HL-60/S4 (cell line): ENCODE measurements at regions not wholly inside any gene's neighbourhood (a gene's known extent, or its start where the extent isn't known, plus 50 kb on each side); places are given as distances from the start of the nearest gene placed in this dataset.

Source experiments
- in situ Hi-C: fragments of 300-500 bp; cut with MboI; formaldehyde crosslinking; loops from 2 replicates; pipeline ENCODE4 v1.14.3; 2022; ENCODE audit warnings: low sequenced_read_pairs

DNA sequence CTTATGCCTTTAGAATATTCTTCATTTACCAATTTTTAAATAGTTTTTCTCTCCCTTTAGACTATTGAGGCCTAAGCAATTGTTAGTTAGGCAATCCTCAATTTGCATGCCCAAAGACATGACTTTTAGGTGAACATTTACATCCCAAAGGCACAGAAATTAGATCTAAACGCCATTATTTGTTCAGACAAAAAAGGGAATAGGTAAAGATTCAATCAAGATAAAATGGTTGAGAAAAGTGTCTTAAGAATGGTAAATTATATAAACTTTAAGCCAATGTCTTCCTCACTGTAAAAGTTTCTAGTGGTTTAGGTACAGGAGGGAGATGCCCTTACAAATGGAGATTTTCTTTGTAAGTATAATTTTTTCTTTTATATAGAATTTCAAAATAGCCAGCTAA, 50.2 kb upstream of the MME start:
- in situ Hi-C loops: no loop called here

DNA sequence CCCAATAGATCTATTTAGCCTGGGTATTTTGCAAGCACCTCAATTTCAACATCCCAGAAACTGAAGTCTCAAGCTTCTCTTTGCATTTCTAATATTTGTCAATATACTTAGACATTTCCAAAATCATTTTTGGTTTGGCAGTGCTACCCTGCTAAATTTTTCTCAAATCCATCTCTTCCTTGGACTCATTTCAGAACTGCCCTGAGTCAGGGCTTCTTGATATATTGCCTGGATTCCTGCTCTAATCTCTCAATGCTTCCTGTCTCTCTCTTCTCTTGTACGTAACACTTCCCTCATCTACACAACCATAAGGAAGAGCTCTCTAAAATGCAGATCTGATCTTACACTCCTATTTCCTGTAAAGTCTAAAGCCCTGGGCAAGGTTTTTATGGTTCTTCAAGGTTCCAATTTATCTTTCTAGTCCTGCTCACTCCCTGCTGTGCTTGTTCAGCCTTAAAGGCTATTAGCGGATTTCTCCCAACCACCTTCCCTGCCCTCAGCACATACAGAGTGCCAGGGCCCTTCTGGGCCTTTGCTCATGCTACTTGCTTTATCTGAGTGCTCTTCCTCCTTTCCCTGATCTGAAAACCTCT, 53.0 kb upstream of the MME start:
- in situ Hi-C loops: no loop called here

DNA sequence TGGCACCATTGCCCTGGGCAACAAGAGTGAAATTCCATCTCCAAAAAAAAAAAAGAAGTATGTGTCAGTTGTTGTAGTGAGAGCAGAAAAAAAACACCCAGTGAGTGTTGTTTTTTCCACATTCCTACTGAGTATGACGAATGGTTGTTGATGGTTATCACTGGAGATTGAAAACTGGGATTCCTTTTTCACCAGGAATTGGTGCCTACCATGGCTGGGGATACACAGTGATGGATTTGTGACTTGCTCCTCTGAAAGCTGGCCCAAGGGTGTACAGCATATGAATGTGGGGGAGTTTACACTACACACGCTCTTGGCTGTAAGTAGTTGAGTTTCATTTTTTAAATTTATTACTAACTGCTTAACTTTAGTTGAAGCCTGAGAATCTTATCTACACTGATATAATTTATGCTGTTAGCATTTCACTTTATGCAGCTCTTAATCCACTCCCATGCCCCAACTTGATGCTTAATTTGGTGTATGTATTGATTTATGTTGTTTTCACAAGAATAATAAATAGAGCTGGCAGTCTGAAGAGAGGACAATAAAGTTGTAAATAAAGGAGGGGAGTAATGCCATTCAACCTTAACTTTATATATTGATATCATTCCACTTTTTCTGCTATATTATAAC, 56.0 kb upstream of the MME start:
- in situ Hi-C loops: no loop called here

- in situ Hi-C loops: no loop called here
Measured at GRCh38 chr3:155022896-155023295, 57.2 kb upstream of the MME start.

- in situ Hi-C loops: no loop called here
Measured at GRCh38 chr3:155019575-155019974, 60.5 kb upstream of the MME start.

GRCh38 chr3:155018621-155019330, 61.3 kb upstream of the MME start:
- in situ Hi-C loops: no loop called here

GRCh38 chr3:155015776-155016436, 64.2 kb upstream of the MME start:
- in situ Hi-C loops: no loop called here

- in situ Hi-C loops: no loop called here
Measured at GRCh38 chr3:155014953-155015352, 65.2 kb upstream of the MME start.

DNA sequence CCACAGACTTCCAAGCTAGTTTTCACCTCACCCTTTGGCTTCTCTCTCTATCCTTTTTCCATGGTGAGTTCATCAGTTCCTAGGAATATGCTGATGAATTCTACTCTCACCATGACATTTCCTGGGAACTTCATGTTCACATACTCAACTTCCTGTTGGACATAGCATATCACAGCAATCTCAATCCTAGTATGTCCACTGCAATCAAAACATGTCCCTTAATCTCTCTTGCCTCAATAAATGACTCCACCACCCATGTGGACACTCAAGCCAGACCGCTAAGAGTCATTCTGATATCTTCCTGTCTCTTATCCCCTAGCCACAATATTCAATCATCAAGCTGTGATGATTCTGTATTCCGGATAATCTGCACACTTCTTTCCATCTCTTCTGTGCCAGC, 66.7 kb upstream of the MME start:
- in situ Hi-C loops: no loop called here

- in situ Hi-C loops: no loop called here
Measured at GRCh38 chr3:155012584-155012983, 67.5 kb upstream of the MME start.

GRCh38 chr3:155010416-155010815, 69.7 kb upstream of the MME start:
- in situ Hi-C loops: no loop called here

- in situ Hi-C loops: no loop called here
Measured at GRCh38 chr3:155009217-155009616, 70.9 kb upstream of the MME start.

DNA sequence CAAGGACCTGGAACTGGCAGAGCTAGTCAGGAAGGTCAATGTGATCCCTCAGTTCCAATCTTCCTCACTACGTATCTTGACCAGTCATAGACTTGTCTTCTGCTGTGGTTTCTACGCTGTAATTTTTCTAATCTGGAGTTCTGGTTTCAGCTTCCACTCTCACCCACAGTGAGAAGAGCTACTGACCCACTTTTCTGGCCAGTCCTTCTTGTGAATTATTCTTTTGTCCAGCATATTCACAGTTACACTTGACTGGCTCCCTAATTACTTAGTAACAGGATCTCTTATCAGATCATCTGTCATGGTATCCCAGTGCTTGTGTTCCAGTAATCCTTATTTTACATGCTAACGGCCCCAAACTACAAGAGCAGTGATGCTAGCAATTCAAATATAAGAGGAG, 72.4 kb upstream of the MME start:
- in situ Hi-C loops: no loop called here

DNA sequence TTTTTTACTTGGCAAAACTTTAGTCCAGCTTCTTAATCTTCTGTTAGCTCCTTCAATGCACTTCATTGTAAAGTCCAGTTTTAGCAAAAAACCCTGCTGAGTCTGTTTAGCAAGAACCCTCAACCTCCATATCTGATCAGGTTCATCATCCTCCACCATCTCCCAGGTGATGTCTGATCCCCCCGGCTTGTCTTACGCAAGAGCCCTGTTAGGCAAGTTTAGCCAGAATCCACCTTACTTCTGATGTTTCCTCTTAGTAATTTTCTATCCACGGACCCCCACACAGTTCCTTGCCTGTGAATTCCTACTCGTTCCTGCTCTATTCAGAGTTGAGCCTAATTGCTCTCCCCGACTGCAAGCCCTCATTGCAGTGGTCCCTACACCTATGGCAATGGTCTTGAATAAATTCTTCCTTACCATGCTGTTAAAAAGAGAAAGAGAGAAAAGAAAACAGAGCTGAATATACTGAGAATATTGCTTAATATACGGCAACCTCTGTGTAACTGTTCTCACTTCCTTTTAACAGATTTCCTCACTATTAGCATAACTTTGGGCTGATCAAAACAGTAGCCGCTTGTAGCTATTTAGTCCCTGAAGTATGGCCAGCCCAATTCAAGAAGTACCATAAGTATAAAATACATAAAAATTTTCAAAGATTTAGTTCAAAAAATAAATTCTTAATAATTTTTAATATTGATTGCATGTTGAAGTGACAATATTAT, 78.7 kb upstream of the MME start:
- in situ Hi-C loops: no loop called here

DNA sequence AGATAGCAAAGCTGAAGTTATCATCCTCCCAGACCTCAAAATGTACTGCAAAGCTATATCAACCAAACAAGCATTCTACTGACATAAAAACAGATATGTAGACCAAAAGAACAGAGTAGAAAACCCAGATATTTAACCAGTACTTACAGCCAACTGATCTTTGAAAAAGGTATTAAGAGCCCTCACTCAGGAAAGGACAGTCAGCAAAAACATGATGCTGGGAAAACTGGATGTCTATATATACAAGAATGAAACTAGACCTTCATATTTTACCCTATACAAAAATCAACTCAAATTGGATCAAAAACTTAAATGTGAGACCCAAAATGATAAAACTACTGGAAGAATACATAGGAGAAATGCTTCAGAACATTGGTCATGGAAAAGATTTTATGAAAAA, 87.5 kb upstream of the MME start:
- in situ Hi-C loops: no loop called here

DNA sequence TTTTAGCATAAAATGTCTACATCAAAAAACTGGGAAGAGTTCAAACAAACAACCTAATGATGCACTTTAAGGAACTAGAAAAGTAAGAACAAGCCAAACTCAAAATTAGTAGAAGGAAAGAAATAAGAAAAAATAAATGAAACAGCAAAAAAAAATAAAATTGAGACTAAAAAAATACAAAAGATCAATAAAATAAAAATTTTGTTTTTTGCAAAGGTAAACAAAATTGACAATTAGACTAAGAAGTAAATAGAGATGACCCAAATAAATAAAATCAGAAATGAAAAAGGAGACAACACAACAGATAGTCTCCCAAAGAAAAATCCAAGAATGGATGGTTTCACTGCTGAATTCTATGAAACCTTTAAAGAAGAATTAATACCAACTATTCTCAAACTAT, 89.6 kb upstream of the MME start:
- in situ Hi-C loops: no loop called here

DNA sequence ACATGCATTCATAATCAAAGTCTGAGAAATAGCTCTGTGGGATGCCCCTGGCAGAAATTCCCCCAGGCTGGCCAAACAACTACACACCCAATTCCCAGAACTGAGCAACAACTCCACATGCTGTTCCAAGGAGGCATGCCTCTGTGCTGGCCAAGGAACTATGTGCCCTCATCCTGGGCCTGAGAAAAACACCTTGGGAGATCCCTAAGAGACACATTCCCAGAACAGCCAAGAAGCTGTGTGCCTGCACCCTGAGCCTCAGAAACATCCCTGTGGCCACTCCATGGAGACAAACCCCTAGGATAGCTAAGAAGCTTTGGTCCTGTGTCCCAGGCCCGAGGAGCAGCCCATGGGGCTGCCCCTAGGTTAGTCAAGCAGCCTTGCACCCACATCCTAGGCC, 92.3 kb upstream of the MME start:
- in situ Hi-C loops: no loop called here

- in situ Hi-C loops: no loop called here
Measured at GRCh38 chr3:154981664-154982063, 98.5 kb upstream of the MME start.

DNA sequence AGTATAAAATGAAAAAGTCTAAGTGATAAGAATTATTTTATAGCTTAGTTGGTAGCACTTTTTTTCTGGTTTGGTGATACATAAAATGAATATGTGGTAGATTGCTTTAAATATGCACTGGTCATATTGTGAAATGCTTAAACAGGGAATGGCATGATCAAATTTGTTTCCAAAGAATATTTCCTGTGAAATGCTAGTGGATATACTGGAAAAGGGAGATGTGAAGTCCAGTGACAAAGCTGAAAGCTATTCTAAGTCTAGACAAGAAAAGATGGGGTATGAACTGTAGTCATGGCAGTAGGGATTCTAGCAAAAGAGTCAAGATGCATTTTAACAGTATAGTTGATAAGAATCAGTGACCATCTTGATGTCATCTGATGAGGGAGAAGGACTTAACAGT, 98.9 kb upstream of the MME start:
- in situ Hi-C loops: no loop called here

DNA sequence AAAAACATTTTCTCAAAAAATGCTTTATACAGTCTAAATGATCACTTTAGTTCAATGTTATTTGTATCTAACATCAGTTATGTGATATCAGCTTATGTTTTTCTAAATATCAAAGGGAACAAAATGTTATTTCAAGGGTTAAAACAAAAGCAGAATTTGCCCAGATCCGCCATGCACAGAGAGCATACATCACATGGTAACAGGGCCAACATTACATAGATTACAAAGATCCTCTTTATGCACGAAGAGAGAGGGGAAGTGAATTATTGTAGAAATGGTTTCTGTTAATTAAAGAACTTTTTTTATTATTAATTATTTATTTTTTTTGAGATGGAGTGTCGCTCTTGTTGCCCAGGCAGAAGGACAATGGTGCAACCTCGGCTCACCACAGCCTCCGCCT, 100.8 kb upstream of the MME start:
- in situ Hi-C loops: no loop called here

DNA sequence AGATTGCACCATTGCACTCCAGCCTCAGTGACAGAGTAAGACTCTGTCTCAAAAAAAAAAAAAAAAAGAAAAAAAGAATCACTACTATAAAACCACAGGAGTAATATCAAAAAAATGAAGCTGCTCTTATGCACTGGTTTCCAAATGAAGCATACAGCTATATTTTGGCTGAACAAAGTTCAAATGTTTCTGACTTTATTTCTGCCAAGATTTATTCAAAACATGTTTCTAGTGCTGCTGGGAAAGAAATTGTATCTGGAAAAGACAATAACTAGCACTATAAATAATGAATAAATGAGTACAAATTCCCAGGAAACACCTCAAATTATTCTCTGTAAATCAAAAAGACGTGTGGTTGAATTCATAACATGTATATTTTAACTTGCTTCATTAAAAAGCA, 102.5 kb upstream of the MME start:
- in situ Hi-C loops: no loop called here
